Thyroid gland (tissue), 4 donors: ENCODE measurements at regions not wholly inside any gene's neighbourhood (a gene's known extent, or its start where the extent isn't known, plus 50 kb on each side); places are given as distances from the start of the nearest gene placed in this dataset.

ENCODE experiments used
- POLR2A ChIP-seq, 2 donors: fragments of 450-650 bp; IDR thresholded peaks; one replicate each; pipeline ENCODE4 v1.6.1; 2017; ENCODE audit warnings: antibody characterized with exemption in 2 of 2, mild to moderate bottlenecking in 2 of 2, moderate library complexity in 1 of 2
- TF ChIP-seq, protein P1 (sequence below), 6 experiments: fragments of 200-600 bp in 3 of 6; fragments of 450-650 bp in 3 of 6; sonication (generic) in 3 of 6; IDR thresholded peaks; one replicate each; pipeline ENCODE4 v1.5.1; 2016 to 2019; ENCODE audit warnings: antibody characterized with exemption in 6 of 6, mild to moderate bottlenecking in 2 of 6, inconsistent platforms in 1 of 6, moderate library complexity in 1 of 6

DNA sequence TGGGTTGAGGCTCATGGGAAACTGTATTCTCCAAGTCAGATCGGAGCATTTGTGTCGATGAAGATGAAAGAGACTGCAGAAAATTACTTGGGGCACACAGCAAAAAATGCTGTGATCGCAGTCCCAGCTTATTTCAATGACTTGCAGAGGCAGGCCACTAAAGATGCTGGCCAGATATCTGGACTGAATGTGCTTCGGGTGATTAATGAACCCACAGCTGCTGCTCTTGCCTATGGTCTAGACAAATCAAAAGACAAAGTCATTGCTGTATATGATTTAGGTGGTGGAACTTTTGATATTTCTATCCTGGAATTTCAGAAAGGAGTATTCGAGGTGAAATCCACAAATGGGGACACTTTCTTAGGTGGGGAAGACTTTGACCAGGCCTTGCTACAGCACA, 336.6 kb downstream of the PAX3 start:
- TF ChIP-seq POLR2A (IDR thresholded peaks at IDR 0.05), result no peak
- TF ChIP-seq, protein P1, sequence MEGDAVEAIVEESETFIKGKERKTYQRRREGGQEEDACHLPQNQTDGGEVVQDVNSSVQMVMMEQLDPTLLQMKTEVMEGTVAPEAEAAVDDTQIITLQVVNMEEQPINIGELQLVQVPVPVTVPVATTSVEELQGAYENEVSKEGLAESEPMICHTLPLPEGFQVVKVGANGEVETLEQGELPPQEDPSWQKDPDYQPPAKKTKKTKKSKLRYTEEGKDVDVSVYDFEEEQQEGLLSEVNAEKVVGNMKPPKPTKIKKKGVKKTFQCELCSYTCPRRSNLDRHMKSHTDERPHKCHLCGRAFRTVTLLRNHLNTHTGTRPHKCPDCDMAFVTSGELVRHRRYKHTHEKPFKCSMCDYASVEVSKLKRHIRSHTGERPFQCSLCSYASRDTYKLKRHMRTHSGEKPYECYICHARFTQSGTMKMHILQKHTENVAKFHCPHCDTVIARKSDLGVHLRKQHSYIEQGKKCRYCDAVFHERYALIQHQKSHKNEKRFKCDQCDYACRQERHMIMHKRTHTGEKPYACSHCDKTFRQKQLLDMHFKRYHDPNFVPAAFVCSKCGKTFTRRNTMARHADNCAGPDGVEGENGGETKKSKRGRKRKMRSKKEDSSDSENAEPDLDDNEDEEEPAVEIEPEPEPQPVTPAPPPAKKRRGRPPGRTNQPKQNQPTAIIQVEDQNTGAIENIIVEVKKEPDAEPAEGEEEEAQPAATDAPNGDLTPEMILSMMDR (IDR thresholded peaks at IDR 0.05), result no peak
